Smooth muscle cell of the brain vasculature (primary cell): ENCODE measurements at regions not wholly inside any gene's neighbourhood (a gene's known extent, or its start where the extent isn't known, plus 50 kb on each side); places are given as distances from the start of the nearest gene placed in this dataset.

Experiments
- DNase-seq: peaks from one replicate; pipeline ENCODE4 v3.0.0-alpha.2; 2012; ENCODE audit warnings: low read depth, low spot score

DNA sequence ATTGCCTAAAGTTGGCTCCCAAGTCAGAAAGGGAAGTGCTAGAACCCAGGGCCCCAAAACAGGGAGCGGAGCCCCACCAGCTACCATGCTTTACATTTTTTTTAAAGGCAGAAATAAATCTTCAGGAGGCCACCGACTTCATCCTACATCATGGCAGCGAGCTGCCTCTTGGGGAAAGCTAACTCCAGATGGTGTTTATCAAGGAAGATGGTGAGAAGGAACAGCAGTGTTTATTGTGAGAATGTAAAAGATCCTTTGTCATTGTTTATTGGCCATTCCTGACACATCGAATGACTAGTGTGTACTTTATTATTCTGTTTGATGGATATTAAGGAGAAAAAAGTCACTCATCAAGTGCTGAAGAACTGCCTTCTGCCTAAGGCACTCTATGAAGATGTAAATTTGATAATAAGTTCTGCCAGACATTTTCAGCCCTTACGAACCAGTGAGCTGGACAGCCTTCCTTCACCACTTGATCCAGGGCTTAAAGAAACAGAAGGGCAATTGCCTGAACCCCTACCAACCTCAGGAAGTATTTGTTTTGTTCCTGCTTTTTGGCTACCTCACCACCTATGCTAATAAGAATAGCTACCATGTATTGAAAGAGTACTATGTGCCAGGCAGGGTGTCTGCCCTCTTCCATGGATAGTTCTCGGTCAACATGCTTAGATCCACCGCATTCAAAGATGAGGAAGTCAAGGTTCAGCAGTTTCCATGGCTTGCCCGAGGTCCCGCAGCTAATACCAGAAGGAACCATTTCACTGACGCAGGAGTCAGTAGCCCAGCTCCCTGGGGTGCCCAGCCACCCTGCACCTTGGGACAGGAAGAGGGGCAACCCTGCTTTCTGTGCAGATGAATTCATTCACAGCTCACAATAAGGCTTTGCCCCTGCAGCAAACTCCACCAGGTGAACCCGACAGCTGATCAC lies 194.7 kb upstream of the RREB1 start:
- DNase-seq = no peak

DNA sequence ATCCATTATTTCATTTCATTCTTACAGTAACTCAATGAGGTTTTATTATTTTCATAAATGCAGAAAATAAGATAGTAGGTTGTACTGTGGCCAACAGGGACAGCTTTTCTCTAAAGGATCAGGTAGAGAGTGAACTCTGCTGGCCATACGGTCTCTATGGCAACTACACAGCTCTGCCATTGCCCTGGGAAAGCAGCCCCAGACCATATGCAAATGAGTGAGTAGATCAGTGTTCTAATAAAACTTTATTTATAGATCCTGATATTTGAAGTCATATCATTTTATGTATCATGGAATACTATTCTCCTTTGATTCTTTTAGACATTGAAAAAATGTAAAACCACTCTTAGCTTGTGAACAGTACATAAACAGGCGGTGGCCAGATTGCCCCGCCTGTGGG lies 192.5 kb upstream of the RREB1 start:
- no peak for DNase-seq

DNA sequence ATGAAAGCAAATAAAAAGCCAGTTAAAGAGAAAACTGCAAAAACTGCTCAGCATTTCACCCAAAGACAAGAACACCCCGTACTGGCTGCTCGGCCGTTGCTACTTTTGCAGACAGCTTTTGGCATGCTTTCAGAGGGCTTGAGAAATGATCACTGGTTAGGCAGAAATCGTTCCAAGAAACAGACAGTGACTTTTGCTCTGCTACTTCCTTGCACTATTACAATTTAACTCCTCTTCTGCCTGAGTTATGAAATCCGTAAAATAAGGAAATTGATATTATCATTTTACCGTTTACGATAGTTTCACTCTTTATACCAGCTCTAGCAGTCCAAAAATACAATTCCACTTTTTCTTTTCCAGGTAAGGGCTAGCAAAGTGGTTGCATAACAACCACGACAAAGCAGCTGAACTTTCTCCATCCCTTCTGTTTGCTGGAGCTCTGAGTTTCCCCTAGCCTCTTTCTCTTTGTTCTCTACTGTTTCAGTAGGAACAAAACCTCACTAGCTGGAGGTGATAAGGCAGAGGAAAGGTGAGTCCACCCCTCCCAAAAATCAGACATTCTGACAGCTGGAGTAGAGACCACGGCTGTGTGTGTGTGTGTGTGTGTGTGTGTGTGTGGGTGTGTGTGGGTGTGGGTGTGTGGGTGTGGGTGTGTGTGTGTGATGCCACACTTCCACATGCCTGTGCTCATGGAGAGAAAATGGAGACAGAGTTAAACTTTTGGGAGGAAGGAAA lies 191.8 kb upstream of the RREB1 start:
- no peak for DNase-seq

DNA sequence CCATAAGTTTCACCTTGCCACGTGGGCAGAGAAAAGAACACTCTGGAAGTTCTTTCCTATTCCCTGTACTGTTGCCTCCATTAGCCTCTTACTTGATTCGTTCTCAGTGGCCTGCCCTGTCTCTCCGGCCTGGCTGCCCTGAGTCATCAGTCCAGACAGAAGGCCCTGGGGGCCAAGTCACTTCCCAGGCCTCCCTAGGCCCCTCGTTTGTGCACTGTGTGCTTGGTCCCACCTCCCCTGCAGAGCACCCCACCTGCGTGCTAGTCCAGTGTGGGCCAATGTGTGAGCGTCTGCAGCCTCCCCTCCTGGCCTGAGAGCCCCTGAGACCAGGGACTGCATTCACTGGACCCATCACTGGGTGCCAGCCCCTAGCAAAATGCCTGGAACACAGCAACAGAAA lies 191.2 kb upstream of the RREB1 start:
- no peak for DNase-seq

DNA sequence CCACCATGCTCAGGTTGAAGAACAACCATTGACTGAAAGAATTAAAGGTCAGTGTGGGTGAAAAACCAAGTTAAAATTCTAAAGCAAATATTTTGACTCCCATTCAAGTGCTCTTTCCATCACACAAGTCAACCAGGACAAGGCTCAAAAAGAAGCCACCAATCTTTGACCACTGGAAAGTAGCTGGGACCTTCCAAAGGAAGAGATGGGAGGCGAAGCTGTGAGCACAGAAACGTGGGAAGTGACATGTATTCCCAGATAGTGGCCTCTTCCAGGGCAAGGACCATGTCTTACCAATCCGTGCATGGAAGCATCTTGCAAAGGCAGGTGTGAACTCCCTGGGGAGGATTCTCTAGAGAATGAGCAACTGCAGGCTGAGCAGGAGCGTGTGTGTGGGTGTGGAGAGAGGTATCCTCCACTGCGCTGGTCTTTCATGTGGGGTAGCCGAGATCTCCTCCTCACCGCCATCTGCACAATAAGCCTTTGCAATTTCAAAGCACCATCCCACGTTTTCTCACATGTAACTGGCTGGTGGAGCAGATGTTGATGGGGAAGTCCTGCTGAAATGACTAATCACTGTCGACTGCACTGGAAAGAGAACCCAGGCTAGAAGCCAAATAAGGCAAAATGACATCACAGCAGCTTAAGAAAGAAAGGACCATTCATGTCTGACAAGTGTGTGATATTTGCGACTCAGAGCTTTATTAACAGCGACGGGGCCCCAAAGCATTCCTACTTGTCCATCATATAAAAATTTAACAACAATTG lies 189.4 kb upstream of the RREB1 start:
- DNase-seq = no peak

DNA sequence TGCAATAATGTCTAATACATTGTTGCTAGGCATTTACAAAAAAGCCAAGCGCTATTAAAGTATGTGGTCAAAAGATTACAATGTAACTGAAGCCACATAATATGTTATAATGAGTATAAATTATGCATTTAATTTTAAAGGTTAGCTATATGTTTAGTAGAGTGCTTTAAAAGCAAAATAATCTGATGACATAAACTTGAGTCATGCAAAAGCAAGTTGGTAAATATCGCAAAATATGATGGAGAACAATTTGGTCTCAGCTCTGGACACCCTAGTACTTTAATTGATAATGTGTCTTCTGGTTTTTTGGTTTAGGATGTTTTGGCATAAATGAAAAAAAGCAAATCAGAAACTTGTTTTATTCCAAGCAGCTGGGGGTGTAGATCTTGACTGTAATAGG lies 188.6 kb upstream of the RREB1 start:
- no peak for DNase-seq

DNA sequence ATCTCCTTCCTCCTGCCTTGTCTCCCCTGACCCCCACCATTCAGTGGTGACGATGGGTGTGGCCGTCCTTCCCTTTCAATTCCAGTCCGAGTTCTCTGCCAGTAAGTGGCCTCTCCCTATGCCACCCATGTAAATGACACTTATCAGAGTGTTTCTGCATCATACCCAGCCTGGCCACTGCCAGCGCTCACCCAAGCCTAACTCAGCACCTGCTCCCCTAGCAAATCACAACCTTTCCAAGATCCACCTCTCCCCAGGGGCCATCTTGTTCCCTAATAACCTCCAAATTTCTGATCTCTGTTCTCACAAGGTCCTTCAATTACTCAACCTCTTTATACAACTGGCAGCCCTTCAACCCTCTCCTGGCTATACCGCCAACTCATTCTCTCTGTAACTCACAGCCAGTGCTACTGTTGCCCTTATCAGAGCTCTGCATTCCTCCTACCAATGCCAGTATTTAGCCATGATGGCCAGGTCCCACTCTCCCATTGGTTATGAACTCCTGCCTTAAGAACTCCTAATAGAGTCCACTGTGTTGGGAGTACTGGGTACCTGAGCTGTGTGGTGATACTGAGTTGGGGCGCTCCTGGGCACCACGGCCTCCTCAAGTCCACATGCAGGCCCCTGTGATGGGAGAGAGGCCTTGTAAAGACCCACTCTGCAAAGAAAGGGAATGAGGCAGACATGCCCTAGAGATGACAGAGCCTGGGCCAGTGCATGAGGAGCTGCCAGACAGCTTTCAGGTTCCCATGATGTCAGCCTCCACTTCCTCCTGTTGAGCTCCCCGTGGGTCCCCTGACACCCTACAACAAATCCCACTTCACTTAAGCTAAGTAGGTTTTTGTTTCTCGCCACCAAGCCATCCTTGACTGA lies 187.4 kb upstream of the RREB1 start:
- no peak for DNase-seq

DNA sequence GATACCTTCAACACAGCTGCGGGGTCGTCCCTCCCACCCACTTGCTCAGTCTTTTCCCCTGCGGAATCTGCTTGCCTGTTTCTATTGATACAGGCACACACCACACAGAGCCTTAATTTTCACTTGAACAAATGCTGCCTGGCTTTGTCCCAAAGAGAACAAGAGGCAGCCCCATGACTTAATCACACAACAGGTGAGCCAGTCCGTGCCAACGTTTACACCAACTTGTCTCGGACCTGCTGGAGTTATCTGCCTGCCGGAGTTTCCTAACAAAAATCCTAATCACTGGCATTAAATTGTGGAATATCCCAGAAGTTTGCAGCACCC lies 186.8 kb upstream of the RREB1 start:
- DNase-seq = no peak

DNA sequence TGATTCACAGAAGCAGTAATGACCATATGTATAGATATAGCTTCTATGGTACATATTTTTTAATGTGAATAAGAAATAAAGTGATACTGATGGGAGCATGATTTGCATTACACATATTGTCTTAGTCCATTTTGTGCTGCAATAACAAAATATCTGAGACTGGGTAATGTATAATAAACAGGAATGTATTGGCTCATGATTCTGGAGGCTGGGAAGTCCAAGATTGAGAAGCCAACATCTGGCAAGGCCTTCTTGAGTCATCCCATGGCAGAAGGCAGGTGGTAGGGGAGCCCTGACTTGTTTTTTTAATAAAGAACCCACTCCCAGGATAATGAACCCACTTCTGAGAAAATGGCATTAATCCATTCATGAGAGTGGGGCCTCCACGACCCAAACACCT lies 185.6 kb upstream of the RREB1 start:
- DNase-seq = no peak

DNA sequence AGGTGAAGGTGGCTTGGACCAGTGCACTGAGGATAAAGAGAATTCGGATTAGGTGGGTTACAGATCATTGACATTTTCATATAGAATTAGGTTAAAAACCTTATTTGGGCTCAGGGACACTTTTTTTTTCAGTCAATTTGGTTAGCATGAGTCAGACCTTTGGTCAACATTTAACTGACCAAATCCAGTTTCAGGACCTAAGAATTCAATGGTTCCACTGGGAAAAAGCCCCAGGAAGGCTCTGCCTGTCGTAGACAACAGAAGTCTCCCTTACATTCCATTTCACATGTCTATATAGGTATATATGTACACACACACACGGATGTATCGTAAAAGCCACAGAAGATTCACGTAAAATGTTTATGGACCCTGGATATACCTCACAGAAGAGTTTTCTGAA lies 184.2 kb upstream of the RREB1 start:
- no peak for DNase-seq

DNA sequence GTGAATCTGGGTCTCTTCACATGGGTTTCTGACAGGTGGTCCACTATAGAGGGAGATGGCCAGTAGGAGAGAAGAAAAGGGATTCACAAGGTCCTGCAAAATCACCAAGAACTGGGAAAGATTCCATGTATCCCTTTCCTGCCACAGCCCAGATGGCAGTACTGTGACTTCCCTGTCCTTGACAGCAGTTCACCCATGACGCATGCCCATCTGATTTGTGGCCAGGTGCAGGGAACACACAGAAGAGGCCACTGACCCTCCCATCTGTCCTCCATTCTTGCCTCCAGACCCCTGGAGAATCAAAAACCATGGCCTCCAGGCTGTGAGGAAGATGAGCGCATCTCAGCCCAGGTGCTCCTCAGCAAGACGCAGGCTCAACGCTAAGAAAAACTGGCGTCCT lies 183.1 kb upstream of the RREB1 start:
- DNase-seq = no peak

DNA sequence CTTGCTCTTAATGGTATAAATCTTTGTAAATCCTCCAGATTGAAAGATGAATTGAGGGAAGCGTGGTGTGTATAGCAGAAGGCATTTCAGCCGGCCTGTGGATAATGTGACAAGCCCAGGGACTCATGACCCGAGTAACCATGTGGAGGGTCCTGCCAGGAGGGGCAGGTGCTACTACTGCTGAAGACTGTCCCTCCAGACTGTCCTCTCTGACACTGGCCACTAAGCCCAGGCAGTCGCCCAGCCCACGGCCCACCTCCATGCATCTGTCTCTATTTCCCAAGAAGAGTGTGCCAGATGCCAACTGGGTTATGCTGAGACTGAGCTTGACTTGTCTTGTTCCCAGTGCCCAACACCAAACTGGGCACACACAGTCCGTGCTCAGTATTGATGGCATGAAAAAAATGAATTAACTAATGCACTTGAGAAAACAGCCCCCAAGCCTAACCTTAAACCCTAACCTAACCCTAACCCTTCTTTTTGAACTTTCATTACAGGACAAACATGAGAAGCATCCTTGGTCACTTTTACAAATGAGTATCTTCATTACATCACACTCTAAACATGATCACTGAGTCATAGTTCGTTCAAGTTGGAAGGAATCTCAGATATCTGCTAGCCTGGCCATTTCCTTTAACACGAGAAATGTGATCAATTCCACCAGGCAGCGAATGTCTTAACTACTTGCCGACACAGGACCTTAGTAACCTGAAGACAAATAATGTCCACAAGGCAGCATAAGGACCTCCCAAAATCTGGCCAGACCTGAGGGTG lies 182.2 kb upstream of the RREB1 start:
- DNase-seq = no peak

DNA sequence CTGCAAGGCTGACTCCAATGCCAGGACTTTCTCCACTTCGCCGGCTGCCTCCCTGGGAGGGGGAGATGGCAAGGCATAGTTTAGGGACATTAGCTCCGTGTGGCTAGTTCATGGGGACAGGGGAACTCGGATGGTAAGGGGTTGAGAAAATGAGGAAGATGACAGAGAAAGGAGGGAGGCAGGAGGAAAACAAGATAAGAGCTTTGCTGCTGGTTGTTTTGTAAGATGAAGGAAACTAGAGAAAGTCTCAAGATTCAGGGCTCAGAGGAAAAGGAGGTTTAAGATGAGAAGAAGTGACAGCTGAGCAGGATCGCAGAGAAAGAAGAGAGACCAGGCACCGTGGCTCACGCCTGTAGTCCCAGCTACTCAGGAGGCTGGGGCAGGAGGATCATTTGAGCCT lies 180.9 kb upstream of the RREB1 start:
- DNase-seq = no peak

DNA sequence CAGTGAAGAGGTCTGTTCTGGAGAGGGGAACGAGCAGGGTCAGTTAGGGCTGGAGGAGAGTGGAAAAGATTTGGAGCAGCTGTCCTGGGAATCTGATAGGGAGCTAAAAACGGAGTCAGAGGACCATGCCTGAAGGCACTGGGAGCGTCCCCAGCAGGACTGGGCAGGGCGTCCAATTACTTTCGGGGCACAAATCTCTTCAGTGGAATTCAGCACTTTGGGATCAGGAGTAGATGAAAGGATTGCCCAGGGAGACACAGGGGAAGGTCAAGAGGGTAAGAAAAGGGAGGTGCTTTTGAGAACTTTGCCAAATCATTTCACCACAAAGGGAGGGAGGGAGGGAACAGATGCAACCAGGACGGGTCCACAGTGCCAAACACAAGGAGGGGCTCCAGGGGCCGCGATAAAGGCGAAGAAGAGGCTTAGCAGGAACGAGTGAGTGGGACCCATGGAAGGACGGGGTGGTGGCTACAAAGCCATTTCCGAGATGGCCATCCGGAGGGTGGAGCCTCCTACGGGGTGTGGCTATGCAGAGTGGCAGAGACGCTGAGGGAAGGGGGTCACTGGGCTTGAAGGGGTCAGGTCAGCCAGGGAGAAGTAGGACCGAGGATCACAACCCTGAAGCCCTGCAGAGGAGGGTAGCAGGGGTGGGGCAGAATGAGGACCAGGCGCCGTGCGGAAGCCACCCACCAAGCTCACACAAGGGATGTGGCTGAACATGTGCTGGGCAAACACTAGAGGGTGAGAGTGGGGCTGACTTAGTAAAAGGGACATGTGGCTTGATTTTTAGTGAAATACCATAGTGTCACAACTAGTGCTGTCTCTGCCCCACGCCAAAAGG lies 180.0 kb upstream of the RREB1 start:
- DNase-seq = no peak

DNA sequence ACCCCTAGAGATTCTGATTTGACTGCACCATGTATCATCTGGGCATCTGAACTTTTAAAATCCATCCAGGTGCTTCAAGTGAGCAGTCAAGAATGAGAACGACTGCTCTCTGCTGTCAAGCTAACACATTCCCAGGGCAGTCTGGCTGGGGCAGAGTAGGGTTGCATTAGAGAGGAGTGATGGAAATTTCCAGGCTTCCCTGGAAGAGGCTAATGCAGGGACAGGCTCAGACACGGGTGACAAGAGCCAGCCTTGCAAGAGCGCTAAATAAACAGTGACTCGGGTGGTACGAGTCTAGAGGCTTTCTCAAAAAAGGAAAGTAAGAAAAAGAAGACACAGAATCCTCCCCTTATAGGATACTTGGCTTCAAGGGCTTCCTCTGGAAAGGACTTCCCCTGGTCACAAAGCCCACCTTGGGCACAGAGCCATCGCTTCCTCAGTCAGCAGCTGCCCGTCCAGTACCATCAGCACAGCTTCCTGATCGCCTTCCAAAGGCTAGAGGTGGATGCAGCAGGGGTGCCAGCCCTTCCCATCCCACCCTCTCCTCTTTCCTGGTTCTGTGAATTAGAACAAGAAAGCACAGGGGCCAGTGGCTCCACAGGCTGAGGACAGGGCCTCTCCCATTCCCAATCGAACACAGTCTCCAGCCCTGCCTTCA lies 177.4 kb upstream of the RREB1 start:
- no peak for DNase-seq

DNA sequence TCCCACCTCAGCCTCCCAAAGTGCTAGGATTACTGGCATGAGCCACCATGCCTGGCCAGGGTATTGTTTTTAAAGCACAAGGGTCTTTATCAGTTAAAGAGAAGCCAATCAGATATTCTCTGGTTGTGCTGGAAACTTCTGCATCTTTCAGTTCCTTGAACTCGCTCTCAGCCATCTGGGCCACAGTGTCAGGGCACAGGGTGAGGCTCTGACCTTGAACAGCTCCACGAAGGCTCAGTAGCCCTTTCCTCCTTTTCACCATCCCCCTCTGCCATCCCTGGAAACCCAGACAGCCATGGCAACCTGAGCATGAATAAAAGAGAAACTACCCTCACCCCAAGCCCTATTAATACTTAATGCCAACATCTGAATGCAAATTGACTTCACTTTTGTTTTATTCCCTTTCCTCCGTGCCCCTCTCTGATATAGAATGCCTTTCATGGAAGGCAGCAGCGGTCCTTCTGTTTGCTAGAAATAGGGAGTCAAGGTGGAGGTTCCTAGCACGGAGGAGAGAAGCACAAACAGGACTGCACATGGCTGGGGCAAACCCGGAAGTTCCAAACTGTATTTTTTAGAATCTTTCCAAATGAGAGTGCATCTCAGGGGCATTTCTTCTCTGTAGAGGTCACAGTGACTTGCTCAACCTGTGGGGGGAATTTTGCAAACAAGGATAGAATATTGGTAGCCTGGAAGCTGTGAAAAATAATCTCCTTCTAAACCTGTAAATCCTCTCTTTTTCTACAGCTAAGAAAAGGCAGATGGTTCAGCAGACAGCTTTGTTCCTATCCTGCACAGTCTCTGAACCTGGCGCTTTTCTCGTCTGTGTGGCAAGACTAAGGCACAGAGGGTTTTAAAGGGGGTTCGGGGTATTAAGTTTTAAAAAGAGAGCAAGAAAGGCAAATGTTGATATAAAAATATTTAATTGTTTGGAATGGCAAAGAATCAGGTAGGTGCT lies 176.4 kb upstream of the RREB1 start:
- DNase-seq = no peak

DNA sequence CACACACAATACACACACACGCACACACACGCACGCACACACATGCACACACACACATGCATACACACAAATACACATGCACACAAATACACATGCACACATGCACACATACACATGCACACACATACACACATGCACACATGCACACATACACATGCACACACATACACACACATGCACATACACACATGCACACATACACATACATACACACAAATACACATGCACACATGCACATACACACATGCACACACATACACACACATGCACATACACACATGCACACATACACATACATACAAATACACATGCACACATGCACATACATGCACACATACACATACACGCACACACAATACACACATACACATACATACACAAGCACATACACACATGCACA lies 175.4 kb upstream of the RREB1 start:
- no peak for DNase-seq

DNA sequence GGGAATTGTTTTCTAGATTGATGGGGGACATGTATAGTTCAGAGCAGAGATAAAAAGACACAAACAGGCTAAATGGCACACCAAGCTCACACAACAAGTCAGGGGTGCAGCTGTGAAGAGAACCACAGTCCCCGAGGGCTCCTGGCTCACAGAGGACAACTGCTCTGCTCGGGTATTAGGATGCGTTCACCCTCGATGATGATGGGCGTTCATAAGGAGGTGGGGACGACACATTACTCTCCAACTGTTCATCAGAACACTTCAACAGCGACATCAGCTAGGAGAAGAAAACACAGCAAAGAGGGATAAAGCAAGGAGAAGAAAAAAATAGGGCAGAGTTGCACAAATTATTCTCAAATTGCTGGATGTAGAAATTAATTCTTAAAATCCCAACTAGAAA lies 174.8 kb upstream of the RREB1 start:
- no peak for DNase-seq
